Activated naive CD4-positive, alpha-beta T cell treated with anti-CD3 and anti-CD28 coated beads for 36 hours (primary cell): ENCODE measurements at regions not wholly inside any gene's neighbourhood (a gene's known extent, or its start where the extent isn't known, plus 50 kb on each side); places are given as distances from the start of the nearest gene placed in this dataset.

ENCODE experiments used
- CTCF ChIA-PET: fragments of 350-600 bp; sonication (Branson Sonifier 250); formaldehyde crosslinking; loops from one replicate; lab custom pipeline; 2021; ENCODE audit warnings: antibody characterized with exemption; lab: Charles Lee
- DNase-seq: peaks from one replicate; pipeline ENCODE4 v3.0.0-alpha.2; 2020
- H3K27ac Mint-ChIP-seq: one replicate; pipeline ENCODE4 v1.8.0; 2021; ENCODE audit warnings: mild to moderate bottlenecking, mixed read lengths
- H3K27me3 Mint-ChIP-seq: one replicate; pipeline ENCODE4 v1.8.0; 2021; ENCODE audit warnings: low read depth, mixed read lengths
- H3K36me3 Mint-ChIP-seq: one replicate; pipeline ENCODE4 v1.8.0; 2021; ENCODE audit warnings: low read depth, mixed read lengths
- H3K4me1 Mint-ChIP-seq: one replicate; pipeline ENCODE4 v1.8.0; 2021; ENCODE audit warnings: low read depth, mixed read lengths
- H3K4me3 Mint-ChIP-seq: one replicate; pipeline ENCODE4 v1.8.0; 2021; ENCODE audit warnings: mild to moderate bottlenecking, moderate library complexity, mixed read lengths
- H3K9me3 Mint-ChIP-seq: one replicate; pipeline ENCODE4 v1.8.0; 2021; ENCODE audit warnings: mixed read lengths
- intact Hi-C: fragments of 100-400 bp; cut with micrococcal nuclease; formaldehyde crosslinking; loops from one replicate; pipeline ENCODE4 v1.15.1; 2023

DNA sequence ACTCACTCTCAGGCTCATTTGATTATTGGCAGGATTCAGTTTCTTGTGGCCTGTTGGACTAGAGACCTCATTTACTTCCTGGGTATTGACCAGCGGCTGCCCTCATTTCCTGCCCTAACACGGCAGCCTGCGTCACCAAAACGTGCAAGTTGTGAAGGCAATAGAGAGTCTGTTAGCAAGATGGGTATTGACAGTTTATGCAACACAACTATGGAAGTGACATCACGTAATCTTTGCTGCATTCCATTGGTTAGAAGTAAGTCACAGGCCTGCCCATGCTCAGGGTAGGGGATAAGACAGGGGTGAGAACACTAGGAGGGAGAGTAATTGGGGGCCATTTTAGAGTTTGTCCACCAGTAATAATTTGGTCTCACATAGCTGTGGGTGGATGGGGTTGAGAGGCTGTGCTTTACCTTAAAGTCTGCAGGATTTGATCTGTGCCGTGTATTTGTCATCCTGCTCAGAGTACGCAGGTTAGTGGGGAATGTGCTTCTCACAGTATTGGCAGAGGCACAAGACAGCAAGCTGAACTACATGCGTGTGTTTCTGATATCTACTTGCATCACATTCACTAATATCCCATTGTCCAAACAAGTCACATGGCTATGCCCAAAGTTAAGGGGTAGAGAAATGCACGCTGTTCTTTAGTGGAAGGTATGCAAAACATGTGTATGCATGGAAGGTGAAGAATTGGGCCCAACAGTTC, 83.3 kb downstream of the EDEM1 start:
- H3K9me3 Mint-ChIP-seq, result no peaks in the 10 kb centered on the region
- CTCF ChIA-PET, result no interaction called here
- no peak for DNase-seq
- H3K4me1 Mint-ChIP-seq, result no peaks in the 10 kb centered on the region
- no peak overlapping the region for H3K27ac Mint-ChIP-seq
- H3K4me3 Mint-ChIP-seq, result no peak overlapping the region
- intact Hi-C loops, result no loop called here
- H3K36me3 Mint-ChIP-seq, result no peaks in the 10 kb centered on the region
- H3K27me3 Mint-ChIP-seq, result no peaks in the 10 kb centered on the region

DNA sequence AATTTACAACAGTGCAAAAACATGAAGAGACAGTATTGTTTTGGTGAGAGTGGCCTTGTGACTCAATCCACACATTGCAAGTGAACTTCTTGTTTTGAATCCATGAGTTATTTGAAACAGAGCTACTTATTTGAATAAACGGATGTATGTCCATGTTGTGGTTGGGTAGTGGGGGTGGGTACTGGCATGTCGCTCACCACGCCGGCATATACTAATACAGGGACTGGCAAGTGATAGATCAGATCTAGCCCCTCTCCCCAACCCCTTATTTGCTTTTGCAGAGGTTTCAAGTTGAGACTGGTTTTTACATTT, 83.8 kb downstream of the EDEM1 start:
- no peak overlapping the region for H3K4me3 Mint-ChIP-seq
- H3K4me1 Mint-ChIP-seq, result no peaks in the 10 kb centered on the region
- no peak overlapping the region for H3K27ac Mint-ChIP-seq
- intact Hi-C loops, result no loop called here
- no peaks in the 10 kb centered on the region for H3K36me3 Mint-ChIP-seq
- CTCF ChIA-PET, result no interaction called here
- DNase-seq, result no peak
- H3K27me3 Mint-ChIP-seq, result no peaks in the 10 kb centered on the region
- no peaks in the 10 kb centered on the region for H3K9me3 Mint-ChIP-seq

DNA sequence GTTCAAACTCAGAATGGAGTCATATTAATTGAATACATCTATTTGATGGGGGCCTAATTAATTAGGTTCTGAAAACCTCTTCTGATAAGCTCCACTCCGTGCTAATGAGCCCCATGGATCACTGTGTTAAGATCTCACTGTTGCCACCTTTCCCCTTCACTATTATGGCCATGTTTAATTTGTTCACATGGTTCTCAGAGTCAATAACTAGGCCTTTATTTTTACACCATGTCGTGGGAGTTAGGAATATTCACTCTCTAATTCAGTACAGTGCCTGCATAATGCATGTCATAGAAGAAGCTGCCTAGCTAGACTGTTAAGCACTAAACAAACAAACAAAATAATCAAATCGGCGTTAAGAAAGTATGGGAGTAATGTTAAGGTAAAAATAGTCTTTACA, 84.9 kb downstream of the EDEM1 start:
- no peak overlapping the region for H3K4me3 Mint-ChIP-seq
- intact Hi-C loops, result no loop called here
- DNase-seq, result no peak
- no peak overlapping the region for H3K27ac Mint-ChIP-seq
- no peaks in the 10 kb centered on the region for H3K4me1 Mint-ChIP-seq
- no peaks in the 10 kb centered on the region for H3K27me3 Mint-ChIP-seq
- CTCF ChIA-PET, result no interaction called here
- no peaks in the 10 kb centered on the region for H3K36me3 Mint-ChIP-seq
- no peaks in the 10 kb centered on the region for H3K9me3 Mint-ChIP-seq

DNA sequence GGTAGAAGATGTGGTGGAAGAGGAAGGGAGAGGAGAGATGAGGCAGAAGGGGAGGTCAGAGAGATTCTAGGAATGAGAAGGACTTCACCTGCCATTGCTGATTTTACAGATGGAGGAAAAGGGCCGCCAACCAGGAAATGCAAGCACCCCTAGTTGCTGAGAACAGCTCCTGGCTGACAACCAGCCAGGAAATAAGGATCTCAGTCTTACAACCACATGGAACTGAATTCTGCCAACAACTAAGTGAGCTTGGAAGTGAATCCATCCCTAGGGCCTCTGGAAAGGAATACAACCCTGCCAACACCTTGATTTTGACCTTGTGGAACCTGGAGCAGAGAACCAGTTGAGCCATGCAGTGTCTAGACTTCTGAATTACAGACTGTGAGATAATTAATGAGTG, 86.6 kb downstream of the EDEM1 start:
- CTCF ChIA-PET, result no interaction called here
- intact Hi-C loops, result no loop called here
- no peaks in the 10 kb centered on the region for H3K27me3 Mint-ChIP-seq
- H3K4me1 Mint-ChIP-seq, result no peaks in the 10 kb centered on the region
- H3K36me3 Mint-ChIP-seq, result no peaks in the 10 kb centered on the region
- no peaks in the 10 kb centered on the region for H3K9me3 Mint-ChIP-seq
- no peak for DNase-seq
- no peak overlapping the region for H3K27ac Mint-ChIP-seq
- no peak overlapping the region for H3K4me3 Mint-ChIP-seq

DNA sequence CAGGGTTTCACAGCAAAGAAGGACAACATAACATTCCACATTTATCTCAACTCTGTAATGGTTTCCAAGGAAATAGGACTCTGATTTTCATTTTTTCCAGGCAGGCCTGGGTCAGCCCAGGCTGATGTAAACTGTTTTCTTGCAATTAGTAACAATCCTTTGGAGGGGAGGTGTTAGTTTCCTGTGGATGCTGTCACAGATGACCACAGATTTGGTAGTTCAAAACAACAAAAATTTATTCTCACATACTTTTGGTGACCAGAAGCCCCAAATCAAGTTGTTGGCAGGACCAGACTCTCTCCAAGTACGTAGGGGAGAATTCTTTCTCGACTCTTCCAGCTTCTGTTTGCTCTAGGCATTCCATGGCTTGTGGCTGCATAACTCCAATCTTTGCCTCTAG, 88.0 kb downstream of the EDEM1 start:
- Mint-ChIP-seq H3K27me3 (no peaks in the 10 kb centered on the region), H3K4me1 (no peaks in the 10 kb centered on the region), H3K36me3 (no peaks in the 10 kb centered on the region), H3K9me3 (peaks cover 3% of the 10 kb centered on the region), H3K27ac (no peak overlapping the region), H3K4me3 (no peak overlapping the region)
- CTCF ChIA-PET, result no interaction called here
- intact Hi-C loops, result no loop called here
- no peak for DNase-seq

DNA sequence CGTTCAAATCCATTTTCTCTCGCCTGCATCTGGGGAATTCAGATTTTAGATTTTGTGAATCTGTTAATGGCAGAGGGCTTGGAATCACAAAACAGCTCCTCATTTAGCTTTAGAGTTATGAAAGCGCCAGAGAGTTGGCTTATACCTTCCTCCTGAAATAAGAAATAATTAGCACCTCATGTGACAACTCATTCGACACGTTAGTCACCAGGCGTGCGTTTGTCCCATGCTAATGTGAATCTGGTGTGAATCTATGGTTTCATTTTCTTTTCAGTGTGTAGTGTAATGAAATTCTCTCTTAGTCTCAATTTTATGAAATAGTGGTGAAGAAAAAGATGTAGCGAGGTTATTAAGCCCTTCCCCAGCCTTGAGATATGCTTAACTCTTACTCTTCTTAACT, 89.4 kb downstream of the EDEM1 start:
- CTCF ChIA-PET, result interaction anchor here (0.6 kb wide), 2 partner anchors 18 to 33 kb away, joined by 3 to 4 read pairs; no protein-coding TSS in a partner anchor
- Mint-ChIP-seq H3K27me3 (no peaks in the 10 kb centered on the region), H3K36me3 (no peaks in the 10 kb centered on the region), H3K4me1 (no peaks in the 10 kb centered on the region), H3K4me3 (no peak overlapping the region), H3K9me3 (peaks cover 10% of the 10 kb centered on the region), H3K27ac (no peak overlapping the region)
- intact Hi-C loops, result no loop called here
- DNase-seq, result no peak

DNA sequence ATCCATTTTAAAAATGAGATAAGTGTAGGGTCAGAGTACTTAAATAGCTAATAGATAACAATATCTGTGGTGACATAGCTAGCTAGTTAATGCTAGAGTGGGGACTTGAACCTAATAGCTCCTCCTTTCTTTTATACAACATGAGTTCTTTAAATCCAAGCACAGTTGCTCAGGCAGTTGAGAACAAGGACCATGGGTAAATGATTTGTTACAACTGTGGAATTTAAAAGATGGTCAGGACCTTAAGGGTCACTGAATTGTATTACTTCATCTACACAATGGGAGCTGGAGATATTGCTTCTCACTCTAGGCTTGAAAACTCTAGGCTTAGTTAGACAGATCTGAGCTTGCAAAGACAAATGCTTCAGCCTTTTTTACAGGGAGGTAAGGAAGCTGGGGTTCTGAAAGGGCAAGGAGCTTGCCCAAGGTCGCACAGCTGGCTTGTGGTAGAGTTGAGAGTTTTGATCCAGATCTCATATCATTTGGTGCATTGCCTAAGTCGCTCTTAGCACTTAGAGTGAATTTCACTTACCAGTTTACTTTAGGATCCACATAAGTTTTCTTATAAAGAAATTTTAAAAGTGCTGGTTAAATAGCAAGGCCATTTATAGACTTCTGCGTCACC, 90.2 kb downstream of the EDEM1 start:
- Mint-ChIP-seq H3K4me1 (no peaks in the 10 kb centered on the region), H3K27ac (no peak overlapping the region), H3K4me3 (no peak overlapping the region), H3K36me3 (no peaks in the 10 kb centered on the region), H3K27me3 (no peaks in the 10 kb centered on the region), H3K9me3 (peaks cover 14% of the 10 kb centered on the region)
- intact Hi-C loops, result no loop called here
- no peak for DNase-seq
- CTCF ChIA-PET, result interaction anchor here (0.6 kb wide), 1 partner anchor 19 kb away, joined by 3 read pairs; no protein-coding TSS in a partner anchor

DNA sequence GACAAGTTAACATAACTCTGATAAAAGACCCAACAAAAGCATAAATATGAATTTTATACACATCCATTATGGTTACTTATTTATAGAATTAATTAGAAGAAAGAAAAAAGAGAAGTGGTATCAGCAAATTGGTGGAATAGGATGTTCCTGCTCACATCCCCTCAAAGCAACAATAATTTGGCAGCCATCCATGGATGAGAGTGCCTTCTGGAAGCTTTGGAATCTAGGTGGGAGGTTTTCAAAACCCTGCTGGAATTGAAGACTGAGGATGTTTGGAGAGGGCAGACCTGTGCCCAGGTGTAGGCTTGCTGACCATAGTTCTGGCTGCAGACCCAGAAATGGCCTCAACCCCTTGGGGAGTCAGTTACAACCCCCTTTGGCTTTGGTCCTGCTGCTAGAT, 91.2 kb downstream of the EDEM1 start:
- intact Hi-C loops, result no loop called here
- Mint-ChIP-seq H3K27me3 (no peaks in the 10 kb centered on the region), H3K27ac (no peak overlapping the region), H3K4me1 (no peaks in the 10 kb centered on the region), H3K36me3 (no peaks in the 10 kb centered on the region), H3K4me3 (no peak overlapping the region), H3K9me3 (peaks cover 16% of the 10 kb centered on the region)
- CTCF ChIA-PET, result no interaction called here
- no peak for DNase-seq

DNA sequence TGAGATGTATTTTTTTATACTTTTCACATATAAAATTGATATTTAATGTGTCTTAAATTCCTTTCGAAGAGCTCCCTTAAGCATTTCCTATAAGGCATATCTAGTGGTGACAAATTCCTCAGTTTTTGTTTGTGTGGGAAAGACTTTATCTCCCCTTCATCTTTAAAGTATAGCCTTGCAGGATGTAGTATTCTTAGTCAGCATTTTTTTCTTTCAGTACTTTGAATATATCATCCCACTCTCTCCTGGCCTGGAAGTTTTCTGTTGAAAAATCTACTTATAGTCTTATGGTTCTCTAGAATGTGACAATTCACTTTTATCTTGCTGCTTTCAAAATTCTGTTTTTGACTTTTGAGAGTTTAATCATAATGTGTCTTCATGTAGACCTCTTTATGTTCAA, 95.2 kb downstream of the EDEM1 start:
- intact Hi-C loops, result no loop called here
- no peak overlapping the region for H3K27ac Mint-ChIP-seq
- no peak overlapping the region for H3K4me3 Mint-ChIP-seq
- H3K9me3 Mint-ChIP-seq, result peaks cover 17% of the 10 kb centered on the region
- no peaks in the 10 kb centered on the region for H3K4me1 Mint-ChIP-seq
- no peaks in the 10 kb centered on the region for H3K27me3 Mint-ChIP-seq
- CTCF ChIA-PET, result no interaction called here
- no peak for DNase-seq
- no peaks in the 10 kb centered on the region for H3K36me3 Mint-ChIP-seq

DNA sequence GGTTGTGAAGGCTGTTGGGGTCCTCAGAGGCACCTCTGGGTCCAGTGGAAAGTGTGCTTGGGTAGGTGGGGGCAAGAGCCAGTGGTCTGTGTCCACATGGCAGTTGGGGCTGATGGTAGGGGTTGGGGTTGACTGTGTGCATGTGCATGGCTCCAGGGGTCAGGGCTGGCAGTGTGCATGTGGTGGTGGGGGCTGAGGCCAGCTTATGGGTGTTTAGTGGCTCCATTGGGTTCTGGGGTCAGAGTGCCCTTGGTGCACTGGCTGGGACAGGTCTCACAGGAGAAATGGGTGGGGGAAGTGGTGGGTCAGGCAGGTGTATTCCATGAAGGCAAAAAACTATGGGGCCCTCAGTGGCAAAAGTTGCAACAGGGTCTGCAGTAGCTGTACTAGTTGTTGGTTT, 97.9 kb downstream of the EDEM1 start:
- Mint-ChIP-seq H3K9me3 (peaks cover 14% of the 10 kb centered on the region), H3K27ac (no peak overlapping the region), H3K36me3 (no peaks in the 10 kb centered on the region), H3K4me3 (no peak overlapping the region), H3K4me1 (no peaks in the 10 kb centered on the region), H3K27me3 (peaks cover 2% of the 10 kb centered on the region)
- intact Hi-C loops, result no loop called here
- CTCF ChIA-PET, result no interaction called here
- no peak for DNase-seq

DNA sequence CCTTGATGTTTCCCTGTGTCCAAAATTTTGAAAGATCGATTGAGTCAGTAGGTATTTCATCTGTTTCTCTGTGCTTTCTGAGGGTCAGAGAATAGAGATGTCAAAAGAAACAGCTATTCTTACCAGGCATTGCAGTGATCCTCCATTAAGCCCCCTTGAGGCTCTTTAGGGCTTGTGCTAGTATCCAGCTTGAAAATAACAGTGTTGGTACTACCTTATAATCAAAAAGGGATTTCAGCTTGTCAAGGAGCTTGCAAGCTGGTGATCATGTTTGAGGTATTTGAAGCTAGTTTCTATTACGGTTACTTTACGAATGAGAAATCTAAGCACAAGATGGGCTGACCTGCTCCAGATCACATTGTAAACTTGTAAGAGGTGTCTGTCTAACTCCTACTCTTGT, 103.4 kb downstream of the EDEM1 start:
- intact Hi-C loops, result no loop called here
- Mint-ChIP-seq H3K4me1 (no peaks in the 10 kb centered on the region), H3K9me3 (no peaks in the 10 kb centered on the region), H3K27me3 (peaks cover 4% of the 10 kb centered on the region), H3K36me3 (no peaks in the 10 kb centered on the region), H3K27ac (no peak overlapping the region), H3K4me3 (no peak overlapping the region)
- no peak for DNase-seq
- CTCF ChIA-PET, result no interaction called here

DNA sequence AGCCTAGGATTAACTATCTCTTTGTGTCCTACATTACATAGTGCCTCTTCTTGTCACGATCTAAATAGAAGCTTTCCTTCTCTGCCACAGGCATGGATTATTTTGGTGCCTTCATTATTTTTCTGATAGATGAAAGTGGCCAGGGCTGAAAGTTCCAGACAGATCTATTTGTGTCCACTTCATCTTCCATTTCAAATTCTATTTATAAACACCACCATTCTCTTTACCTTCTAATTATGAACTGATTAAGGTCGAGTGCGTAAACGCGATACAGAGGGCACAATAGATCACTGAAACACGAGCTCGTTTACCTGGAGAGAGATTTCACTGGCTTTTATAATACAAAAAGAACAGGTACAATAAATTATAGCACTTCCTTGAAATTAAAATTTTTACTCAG, 105.0 kb downstream of the EDEM1 start:
- Mint-ChIP-seq H3K27ac (no peak overlapping the region), H3K4me1 (no peaks in the 10 kb centered on the region), H3K27me3 (peaks cover 4% of the 10 kb centered on the region), H3K4me3 (no peak overlapping the region), H3K9me3 (no peaks in the 10 kb centered on the region), H3K36me3 (no peaks in the 10 kb centered on the region)
- intact Hi-C loops, result no loop called here
- no peak for DNase-seq
- CTCF ChIA-PET, result interaction anchor here (0.6 kb wide), 1 partner anchor 154 kb away, joined by 4 read pairs; no protein-coding TSS in a partner anchor

DNA sequence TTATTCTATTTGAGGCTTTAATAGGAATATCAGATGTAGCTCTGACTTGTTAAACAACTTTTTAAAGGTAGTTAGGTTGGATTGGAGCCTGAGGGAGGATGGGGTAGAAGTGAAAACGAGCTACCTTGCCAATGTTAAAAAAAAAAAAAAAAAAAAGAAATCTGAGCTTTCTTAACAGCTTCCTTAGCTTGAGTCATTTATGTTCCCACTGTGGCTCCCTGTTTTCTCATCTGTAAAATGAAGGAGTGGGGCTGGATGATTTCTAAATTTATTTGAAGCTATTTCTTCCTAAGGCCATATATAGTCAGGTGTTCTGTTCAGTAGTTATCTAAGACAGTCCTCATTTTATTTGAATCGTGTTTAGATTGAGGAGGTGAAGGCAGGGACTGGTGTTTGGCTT, 105.7 kb downstream of the EDEM1 start:
- DNase-seq, result no peak
- intact Hi-C loops, result no loop called here
- CTCF ChIA-PET, result interaction anchor here (0.7 kb wide), 1 partner anchor 28 kb away, joined by 3 read pairs; no protein-coding TSS in a partner anchor
- H3K4me3 Mint-ChIP-seq, result no peak overlapping the region
- H3K9me3 Mint-ChIP-seq, result no peaks in the 10 kb centered on the region
- peaks cover 4% of the 10 kb centered on the region for H3K27me3 Mint-ChIP-seq
- no peak overlapping the region for H3K27ac Mint-ChIP-seq
- no peaks in the 10 kb centered on the region for H3K36me3 Mint-ChIP-seq
- peaks cover 4% of the 10 kb centered on the region for H3K4me1 Mint-ChIP-seq
